GM12878 (cell line): ENCODE measurements at regions not wholly inside any gene's neighbourhood (a gene's known extent, or its start where the extent isn't known, plus 50 kb on each side); places are given as distances from the start of the nearest gene placed in this dataset.

ENCODE experiments used
- ATAC-seq: fragments of 200-7000 bp; cut with Tn5 transposase; 3 replicates; pipeline ENCODE4 v1.9.1; 2020; ENCODE audit warnings: mild to moderate bottlenecking, moderate library complexity
- BruUV-seq: library from RNA; stranded (reverse); fragments of 400-500 nt; replicated peaks from 2 replicates; lab custom pipeline; 2021; lab: Mats Ljungman, UMichigan
- CTCF ChIA-PET: fragments of 300-600 bp; sonication (Branson Sonifier 250); formaldehyde crosslinking; extraction: SDS; loops from one replicate; lab custom pipeline; 2021; ENCODE audit warnings: inconsistent platforms; lab: Yijun Ruan, JAX
- POLR2A ChIA-PET: fragments of 350-600 bp; formaldehyde crosslinking; extraction: SDS; loops from one replicate; lab custom pipeline; 2021; ENCODE audit warnings: inconsistent platforms; lab: Charles Lee
- RAD21 ChIA-PET: fragments of 300-600 bp; sonication (Branson Sonifier 250); formaldehyde crosslinking; loops from one replicate; lab custom pipeline; 2023; ENCODE audit warnings: antibody characterized with exemption; ENCODE audit not compliant: unreplicated experiment; lab: Charles Lee
- SMC1A ChIA-PET: fragments of 300-600 bp; sonication (Branson Sonifier 250); formaldehyde crosslinking; loops from one replicate; lab custom pipeline; 2023; ENCODE audit not compliant: unreplicated experiment, uncharacterized antibody; lab: Charles Lee
- DNase-seq: peaks from one replicate; pipeline ENCODE4 v3.0.0-alpha.2; 2011; ENCODE audit warnings: low read depth, low spot score
- FAIRE-seq: peaks from 3 replicates; lab custom pipeline; 2011; peaks lifted over from hg19 to GRCh38; lab: Jason Lieb, UNC
- H2AFZ ChIP-seq: 2 replicates; pipeline ENCODE4 v1.6.0; 2011; ENCODE audit warnings: low read depth, low read length, control low read depth; ENCODE audit not compliant: control insufficient read depth
- H3K27ac ChIP-seq: 2 replicates; pipeline ENCODE4 v1.5.1; 2011; ENCODE audit warnings: control low read depth; ENCODE audit not compliant: control insufficient read depth, insufficient read depth
- H3K27me3 ChIP-seq, 2 experiments: replicated peaks in 1 of 2; 2 replicates each; pipeline versions ENCODE4 v1.6.0 to v1.6.1; 2011; ENCODE audit warnings: low read length in 1 of 2; ENCODE audit not compliant: control insufficient read depth in 2 of 2, insufficient read depth in 2 of 2
- H3K36me3 ChIP-seq, 2 experiments: 2 replicates each; pipeline ENCODE4 v1.5.1; 2011; ENCODE audit warnings: low read length in 1 of 2; ENCODE audit not compliant: control insufficient read depth in 2 of 2, insufficient read depth in 2 of 2
- H3K4me1 ChIP-seq: 2 replicates; pipeline ENCODE4 v1.6.1; 2011; ENCODE audit warnings: mild to moderate bottlenecking, low read length, moderate library complexity, mixed read lengths; ENCODE audit not compliant: control insufficient read depth, insufficient read depth
- H3K4me2 ChIP-seq: 2 replicates; pipeline ENCODE4 v1.6.0; 2011; ENCODE audit warnings: control low read depth; ENCODE audit not compliant: control insufficient read depth, insufficient read depth
- H3K4me3 ChIP-seq: fragments of 200-600 bp; sonication (generic); 2 replicates; pipeline ENCODE4 v1.5.1; 2016
- H3K79me2 ChIP-seq: 2 replicates; pipeline ENCODE4 v1.6.0; 2011; ENCODE audit warnings: low read length; ENCODE audit not compliant: control insufficient read depth, insufficient read depth
- H3K9ac ChIP-seq: 2 replicates; pipeline ENCODE4 v1.8.0; 2011; ENCODE audit warnings: low read length, control low read depth, mixed read lengths; ENCODE audit not compliant: control insufficient read depth, insufficient read depth
- H3K9me3 ChIP-seq: replicated peaks from 3 replicates; pipeline ENCODE4 v1.5.1; 2011; ENCODE audit warnings: mild to moderate bottlenecking, low read length; ENCODE audit not compliant: control insufficient read depth, insufficient read depth
- H4K20me1 ChIP-seq: 2 replicates; pipeline ENCODE4 v1.6.0; 2011; ENCODE audit not compliant: control insufficient read depth, insufficient read depth
- EGR1 ChIP-seq, 2 experiments: IDR thresholded peaks; 1 replicate in 1 of 2; 2 replicates in 1 of 2; pipeline ENCODE4 v1.6.1; 2011 to 2012; ENCODE audit warnings: low read depth in 2 of 2, low read length in 2 of 2, borderline replicate concordance in 1 of 2, mild to moderate bottlenecking in 1 of 2, moderate library complexity in 1 of 2
- FOXM1 ChIP-seq: IDR thresholded peaks from 2 replicates; pipeline ENCODE4 v1.6.1; 2012; ENCODE audit warnings: low read depth, mild to moderate bottlenecking, inconsistent platforms, low read length, moderate library complexity
- GABPA ChIP-seq: IDR thresholded peaks from 2 replicates; pipeline ENCODE4 v1.6.1; 2014; ENCODE audit warnings: antibody characterized with exemption, low read depth, mild to moderate bottlenecking, inconsistent platforms
- HDAC2 ChIP-seq: fragments of 200-600 bp; sonication (generic); IDR thresholded peaks from 2 replicates; pipeline ENCODE4 v1.6.1; 2017
- HDGF ChIP-seq: fragments of 450-650 bp; IDR thresholded peaks from 2 replicates; pipeline ENCODE4 v1.6.1; 2016; ENCODE audit warnings: antibody characterized with exemption
- KAT2A ChIP-seq: conservative IDR thresholded peaks from 2 replicates; pipeline ENCODE4 v1.6.1; 2011; ENCODE audit warnings: low read depth, low read length; ENCODE audit not compliant: control insufficient read depth
- MYB ChIP-seq: fragments of 150-350 bp; IDR thresholded peaks from 2 replicates; pipeline ENCODE4 v1.6.1; 2014; ENCODE audit warnings: mild to moderate bottlenecking, low read depth, low read length, borderline replicate concordance
- SMAD1 ChIP-seq: fragments of 450-650 bp; IDR thresholded peaks from 2 replicates; pipeline ENCODE4 v1.6.1; 2018; ENCODE audit warnings: mild to moderate bottlenecking, low read depth; ENCODE audit not compliant: partially characterized antibody
- SPI1 ChIP-seq: IDR thresholded peaks from 2 replicates; pipeline ENCODE4 v1.6.1; 2011; ENCODE audit warnings: low read depth, mild to moderate bottlenecking, low read length, moderate library complexity, borderline replicate concordance; ENCODE audit not compliant: insufficient read depth
- TCF3 ChIP-seq: IDR thresholded peaks from 2 replicates; pipeline ENCODE4 v1.6.1; 2012; ENCODE audit warnings: low read depth, mild to moderate bottlenecking, low read length, borderline replicate concordance; ENCODE audit not compliant: insufficient read depth
- WGBS: methylation state at CpG from one replicate; pipeline ENCODE4 v1.1.6; 2016; ENCODE audit warnings: low lambda C conversion rate; ENCODE audit not compliant: insufficient replicate concordance, insufficient coverage; ENCODE audit errors: missing lambda C conversion rate; 5-methylcytosine and 5-hydroxymethylcytosine counted together
- in situ Hi-C: fragments of 300-500 bp; cut with MboI; formaldehyde crosslinking; loops from 9 replicates; pipeline ENCODE4 v1.14.3; 2018; ENCODE audit warnings: mixed read lengths
- intact Hi-C: fragments of 100-400 bp; cut with micrococcal nuclease; formaldehyde crosslinking; loops from one replicate; pipeline ENCODE4 v1.14.2; 2022; ENCODE audit not compliant: unreplicated experiment
- TF ChIP-seq, protein P1 (sequence below): fragments of 450-650 bp; IDR thresholded peaks from 2 replicates; pipeline ENCODE4 v1.6.1; 2017; ENCODE audit warnings: low read depth, mild to moderate bottlenecking, moderate library complexity
- TF ChIP-seq, protein P2 (sequence below): fragments of 450-650 bp; conservative IDR thresholded peaks from 2 replicates; pipeline ENCODE4 v1.6.1; 2017; ENCODE audit warnings: mild to moderate bottlenecking, moderate library complexity
- TF ChIP-seq, protein P3 (sequence below): IDR thresholded peaks from 2 replicates; pipeline ENCODE4 v1.6.1; 2012; ENCODE audit warnings: low read depth, low read length, improper control_type of control experiment

DNA sequence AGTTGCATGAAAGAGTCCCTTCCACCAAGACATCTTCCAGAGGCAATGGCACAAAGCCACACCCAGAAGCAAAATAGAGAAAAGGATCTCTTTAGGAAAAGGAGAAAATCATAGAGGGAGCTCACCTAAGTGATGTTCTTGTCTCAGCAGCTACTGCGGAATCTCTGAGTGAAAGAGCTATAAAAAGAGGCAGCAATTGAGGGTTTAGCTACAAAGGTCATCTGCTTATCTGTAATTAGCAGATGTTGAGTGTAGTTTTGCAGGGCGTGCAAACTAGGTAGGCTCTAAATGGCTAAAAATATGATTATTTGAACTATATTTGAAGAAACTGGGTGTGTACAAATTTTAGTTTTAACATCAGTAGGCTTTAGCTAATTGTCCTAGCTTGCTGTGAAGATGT, 276.0 kb downstream of the HS3ST1 start:
- Histone ChIP-seq H3K36me3 (no peaks in the 10 kb centered on the region), H2AFZ (no peak overlapping the region), H3K27ac (no peak overlapping the region), H3K9ac (no peak overlapping the region), H3K27me3 (no peaks in the 10 kb centered on the region), H3K4me1 (no peaks in the 10 kb centered on the region), H3K4me3 (no peak overlapping the region), H4K20me1 (no peaks in the 10 kb centered on the region), H3K9me3 (no peaks in the 10 kb centered on the region), H3K4me2 (no peak overlapping the region), H3K79me2 (no peaks in the 10 kb centered on the region)
- TF ChIP-seq EGR1 (IDR thresholded peaks at IDR 0.05; ENCODE audit: borderline replicate concordance in 1 of 2, low read depth in 2 of 2, low read length in 2 of 2), result no peak
- no peak for TF ChIP-seq MYB
- TF ChIP-seq HDAC2, result no peak
- TF ChIP-seq, protein P1, sequence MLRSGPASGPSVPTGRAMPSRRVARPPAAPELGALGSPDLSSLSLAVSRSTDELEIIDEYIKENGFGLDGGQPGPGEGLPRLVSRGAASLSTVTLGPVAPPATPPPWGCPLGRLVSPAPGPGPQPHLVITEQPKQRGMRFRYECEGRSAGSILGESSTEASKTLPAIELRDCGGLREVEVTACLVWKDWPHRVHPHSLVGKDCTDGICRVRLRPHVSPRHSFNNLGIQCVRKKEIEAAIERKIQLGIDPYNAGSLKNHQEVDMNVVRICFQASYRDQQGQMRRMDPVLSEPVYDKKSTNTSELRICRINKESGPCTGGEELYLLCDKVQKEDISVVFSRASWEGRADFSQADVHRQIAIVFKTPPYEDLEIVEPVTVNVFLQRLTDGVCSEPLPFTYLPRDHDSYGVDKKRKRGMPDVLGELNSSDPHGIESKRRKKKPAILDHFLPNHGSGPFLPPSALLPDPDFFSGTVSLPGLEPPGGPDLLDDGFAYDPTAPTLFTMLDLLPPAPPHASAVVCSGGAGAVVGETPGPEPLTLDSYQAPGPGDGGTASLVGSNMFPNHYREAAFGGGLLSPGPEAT, result no peak
- no peak for TF ChIP-seq SPI1
- TF ChIP-seq, protein P2, sequence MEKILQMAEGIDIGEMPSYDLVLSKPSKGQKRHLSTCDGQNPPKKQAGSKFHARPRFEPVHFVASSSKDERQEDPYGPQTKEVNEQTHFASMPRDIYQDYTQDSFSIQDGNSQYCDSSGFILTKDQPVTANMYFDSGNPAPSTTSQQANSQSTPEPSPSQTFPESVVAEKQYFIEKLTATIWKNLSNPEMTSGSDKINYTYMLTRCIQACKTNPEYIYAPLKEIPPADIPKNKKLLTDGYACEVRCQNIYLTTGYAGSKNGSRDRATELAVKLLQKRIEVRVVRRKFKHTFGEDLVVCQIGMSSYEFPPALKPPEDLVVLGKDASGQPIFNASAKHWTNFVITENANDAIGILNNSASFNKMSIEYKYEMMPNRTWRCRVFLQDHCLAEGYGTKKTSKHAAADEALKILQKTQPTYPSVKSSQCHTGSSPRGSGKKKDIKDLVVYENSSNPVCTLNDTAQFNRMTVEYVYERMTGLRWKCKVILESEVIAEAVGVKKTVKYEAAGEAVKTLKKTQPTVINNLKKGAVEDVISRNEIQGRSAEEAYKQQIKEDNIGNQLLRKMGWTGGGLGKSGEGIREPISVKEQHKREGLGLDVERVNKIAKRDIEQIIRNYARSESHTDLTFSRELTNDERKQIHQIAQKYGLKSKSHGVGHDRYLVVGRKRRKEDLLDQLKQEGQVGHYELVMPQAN, result no peak
- TF ChIP-seq GABPA, result no peak
- no peak for TF ChIP-seq HDGF
- no peak for TF ChIP-seq KAT2A
- no peak for TF ChIP-seq TCF3
- TF ChIP-seq FOXM1, result no peak
- no peak for TF ChIP-seq SMAD1
- TF ChIP-seq, protein P3, sequence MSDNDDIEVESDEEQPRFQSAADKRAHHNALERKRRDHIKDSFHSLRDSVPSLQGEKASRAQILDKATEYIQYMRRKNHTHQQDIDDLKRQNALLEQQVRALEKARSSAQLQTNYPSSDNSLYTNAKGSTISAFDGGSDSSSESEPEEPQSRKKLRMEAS, result no peak
- CTCF ChIA-PET, result no interaction called here
- WGBS, result 38% methylated on average over 2 of the region's 2 CpGs
- in situ Hi-C loops (no loop called here), intact Hi-C loops (no loop called here)
- no TSS peak for BruUV-seq
- SMC1A ChIA-PET, result no interaction called here
- FAIRE-seq (no peak), ATAC-seq (no peak), DNase-seq (no peak)
- POLR2A ChIA-PET, result no interaction called here
- RAD21 ChIA-PET, result no interaction called here
